Left lung (tissue), 4 donors: ENCODE measurements at regions not wholly inside any gene's neighbourhood (a gene's known extent, or its start where the extent isn't known, plus 50 kb on each side); places are given as distances from the start of the nearest gene placed in this dataset.
A peak's percentile ranks its signal among the peaks of the same experiment; 100 is the strongest.

Experiments used
- ATAC-seq: fragments of 200-7000 bp; cut with Tn5 transposase; one replicate; pipeline ENCODE4 v1.9.1; 2020; ENCODE audit warnings: moderate library complexity
- DNase-seq, 4 donors: peaks; one replicate each; pipeline ENCODE4 v3.0.0-alpha.2; 2013 to 2020
- H3K27ac ChIP-seq, 2 donors: fragments of 200-600 bp; sonication (generic) in 1 of 2; one replicate each; pipeline versions ENCODE4 v1.5.0 to v1.8.0; 2020 to 2021
- H3K27me3 ChIP-seq, 2 donors: fragments of 200-600 bp; sonication (generic) in 1 of 2; one replicate each; pipeline versions ENCODE4 v1.5.0 to v1.8.0; 2020 to 2021
- H3K36me3 ChIP-seq, 2 donors: fragments of 200-600 bp; sonication (generic) in 1 of 2; one replicate each; pipeline versions ENCODE4 v1.5.0 to v1.8.0; 2020 to 2021
- H3K4me1 ChIP-seq, 2 donors: fragments of 200-600 bp; one replicate each; pipeline ENCODE4 v1.8.0; 2021
- H3K4me3 ChIP-seq, 2 donors: fragments of 200-600 bp; sonication (generic) in 1 of 2; one replicate each; pipeline versions ENCODE4 v1.5.0 to v1.8.0; 2020 to 2021; ENCODE audit warnings: mild to moderate bottlenecking in 1 of 2
- H3K9me3 ChIP-seq, 2 donors: fragments of 200-600 bp; sonication (generic) in 1 of 2; one replicate each; pipeline versions ENCODE4 v1.5.0 to v1.8.0; 2020 to 2021
- CTCF ChIP-seq, 2 donors: fragments of 200-600 bp; sonication (generic) in 1 of 2; IDR thresholded peaks; one replicate each; pipeline versions ENCODE4 v1.5.0 to v1.8.0; 2021; ENCODE audit warnings: antibody characterized with exemption in 2 of 2
- intact Hi-C, 2 donors: fragments of 100-400 bp; cut with DNase I; formaldehyde crosslinking; loops; one replicate each; pipeline versions ENCODE4 v1.11.2 to v1.14.2; 2022
- donor health status: DM: no; HTN: yes; CAD: no.
- donor health status: DM: no; HTN: no; CAD: no.

- Histone ChIP-seq H3K27ac (no peak overlapping the region), H3K27me3 (peaks cover 0 to 25% of the 10 kb centered on the region in 2 donors), H3K4me1 (no peaks in the 10 kb centered on the region), H3K36me3 (no peaks in the 10 kb centered on the region), H3K4me3 (no peak overlapping the region), H3K9me3 (peaks cover 0 to 2% of the 10 kb centered on the region in 2 donors)
- intact Hi-C loops, result no loop called here
- DNase-seq, result peak in 1 of 4 donors; percentile 45
- TF ChIP-seq CTCF (IDR thresholded peaks at IDR 0.05), result no peak
- no peak for ATAC-seq
Measured at GRCh38 chr1:5776035-5776550, 216.1 kb downstream of the NPHP4 start.

- no peak for DNase-seq
- Histone ChIP-seq H3K27ac (no peak overlapping the region), H3K36me3 (no peaks in the 10 kb centered on the region), H3K9me3 (peaks cover 0 to 2% of the 10 kb centered on the region in 2 donors), H3K27me3 (peaks cover 0 to 40% of the 10 kb centered on the region in 2 donors), H3K4me1 (no peaks in the 10 kb centered on the region), H3K4me3 (no peak overlapping the region)
- intact Hi-C loops, result no loop called here
- no peak for TF ChIP-seq CTCF (IDR thresholded peaks at IDR 0.05)
- ATAC-seq, result no peak
Measured at GRCh38 chr1:5774019-5774418, 218.2 kb downstream of the NPHP4 start.

GRCh38 chr1:5771788-5772187, 220.4 kb downstream of the NPHP4 start:
- no peak overlapping the region for H3K27ac ChIP-seq
- no peak overlapping the region for H3K4me3 ChIP-seq
- intact Hi-C loops, result no loop called here
- H3K4me1 ChIP-seq, result no peaks in the 10 kb centered on the region
- H3K36me3 ChIP-seq, result no peaks in the 10 kb centered on the region
- ATAC-seq (no peak), DNase-seq (no peak)
- no peaks in the 10 kb centered on the region for H3K9me3 ChIP-seq
- peaks cover 0 to 46% of the 10 kb centered on the region in 2 donors for H3K27me3 ChIP-seq
- no peak for TF ChIP-seq CTCF (IDR thresholded peaks at IDR 0.05)

GRCh38 chr1:5770981-5771765, 221.1 kb downstream of the NPHP4 start:
- Histone ChIP-seq H3K27me3 (peaks cover 0 to 49% of the 10 kb centered on the region in 2 donors), H3K36me3 (no peaks in the 10 kb centered on the region), H3K9me3 (no peaks in the 10 kb centered on the region), H3K4me1 (no peaks in the 10 kb centered on the region), H3K4me3 (no peak overlapping the region), H3K27ac (no peak overlapping the region)
- ATAC-seq, result peak; percentile 32
- intact Hi-C loops, result no loop called here
- no peak for TF ChIP-seq CTCF (IDR thresholded peaks at IDR 0.05)
- peak in 3 of 4 donors; percentile 13 to 72 (median 42) for DNase-seq

GRCh38 chr1:5769760-5770159, 222.5 kb downstream of the NPHP4 start:
- H3K9me3 ChIP-seq, result no peaks in the 10 kb centered on the region
- DNase-seq (no peak), ATAC-seq (no peak)
- TF ChIP-seq CTCF (IDR thresholded peaks at IDR 0.05), result no peak
- H3K36me3 ChIP-seq, result no peaks in the 10 kb centered on the region
- H3K4me1 ChIP-seq, result no peaks in the 10 kb centered on the region
- no peak overlapping the region for H3K27ac ChIP-seq
- intact Hi-C loops, result no loop called here
- no peak overlapping the region for H3K4me3 ChIP-seq
- peaks cover 0 to 63% of the 10 kb centered on the region in 2 donors for H3K27me3 ChIP-seq
